Transverse colon (tissue), 4 donors: ENCODE measurements at regions not wholly inside any gene's neighbourhood (a gene's known extent, or its start where the extent isn't known, plus 50 kb on each side); places are given as distances from the start of the nearest gene placed in this dataset.
"Not testable (repeated sequence)": the region's sequence is repeated elsewhere in the genome, so short reads cannot be mapped to it uniquely, and the experiment has no call there.

ENCODE experiments used
- DNase-seq: peaks from one replicate; pipeline ENCODE4 v3.0.0-alpha.2; 2019
- H3K27ac ChIP-seq, 4 donors: fragments of 200-600 bp; sonication (generic); 2 replicates each; pipeline ENCODE4 v1.5.1; 2016 to 2018; ENCODE audit warnings: inconsistent platforms in 4 of 4
- H3K27me3 ChIP-seq: fragments of 200-600 bp; sonication (generic); 2 replicates; pipeline ENCODE4 v1.5.1; 2017; ENCODE audit warnings: inconsistent platforms
- H3K36me3 ChIP-seq, 4 donors: fragments of 200-600 bp; sonication (generic); 2 replicates each; pipeline ENCODE4 v1.5.1; 2017 to 2019; ENCODE audit warnings: inconsistent platforms in 4 of 4
- H3K4me1 ChIP-seq, 4 donors: fragments of 200-600 bp; sonication (generic); 2 replicates each; pipeline ENCODE4 v1.5.1; 2017 to 2020; ENCODE audit warnings: inconsistent platforms in 4 of 4
- H3K4me3 ChIP-seq, 4 donors: fragments of 200-600 bp; sonication (generic); 1 replicate in 1 of 4; 2 replicates in 3 of 4; pipeline versions ENCODE4 v1.5.1 to v1.6.1; 2017 to 2019; ENCODE audit warnings: inconsistent platforms in 4 of 4
- H3K9me3 ChIP-seq, 2 donors: fragments of 200-600 bp; sonication (generic); 2 replicates each; pipeline ENCODE4 v1.5.1; 2017 to 2019; ENCODE audit warnings: inconsistent platforms in 2 of 2
- EP300 ChIP-seq: sonication (generic); formaldehyde crosslinking; IDR thresholded peaks from one replicate; pipeline ENCODE4 v1.6.1; 2017; ENCODE audit warnings: antibody characterized with exemption, low read depth
- POLR2A ChIP-seq: fragments of 450-650 bp; IDR thresholded peaks from one replicate; pipeline ENCODE4 v1.6.1; 2016; ENCODE audit warnings: antibody characterized with exemption, mild to moderate bottlenecking, moderate library complexity
- POLR2AphosphoS5 ChIP-seq, 3 donors: sonication (generic); formaldehyde crosslinking; IDR thresholded peaks; one replicate each; pipeline ENCODE4 v1.6.1; 2016; ENCODE audit warnings: antibody characterized with exemption in 3 of 3
- WGBS, 2 donors: methylation state at CpG; one replicate each; pipeline ENCODE4 v1.1.5; 2018; ENCODE audit warnings: low coverage in 1 of 2; 5-methylcytosine and 5-hydroxymethylcytosine counted together
- in situ Hi-C, 4 donors: fragments of 200-750 bp; cut with MboI; loops; one replicate each; pipeline versions ENCODE4 v1.15.0 to v1.15.1; 2017; ENCODE audit warnings: low sequenced_read_pairs in 3 of 4, low pct_ligation_motif_present in 1 of 4, low pct_unique_long_range_greater_than_20kb in 1 of 4
- intact Hi-C: fragments of 100-400 bp; cut with DNase I; formaldehyde crosslinking; loops from one replicate; pipeline ENCODE4 v1.15.1; 2023; ENCODE audit warnings: low total_unique reads
- TF ChIP-seq, protein P1 (sequence below), 5 experiments: fragments of 200-600 bp in 3 of 5; fragments of 450-650 bp in 2 of 5; sonication (generic) in 3 of 5; IDR thresholded peaks; 1 replicate in 2 of 5; 2 replicates in 3 of 5; pipeline ENCODE4 v1.5.1; 2016 to 2017; ENCODE audit warnings: antibody characterized with exemption in 5 of 5, inconsistent platforms in 3 of 5, mild to moderate bottlenecking in 2 of 5, moderate library complexity in 1 of 5

DNA sequence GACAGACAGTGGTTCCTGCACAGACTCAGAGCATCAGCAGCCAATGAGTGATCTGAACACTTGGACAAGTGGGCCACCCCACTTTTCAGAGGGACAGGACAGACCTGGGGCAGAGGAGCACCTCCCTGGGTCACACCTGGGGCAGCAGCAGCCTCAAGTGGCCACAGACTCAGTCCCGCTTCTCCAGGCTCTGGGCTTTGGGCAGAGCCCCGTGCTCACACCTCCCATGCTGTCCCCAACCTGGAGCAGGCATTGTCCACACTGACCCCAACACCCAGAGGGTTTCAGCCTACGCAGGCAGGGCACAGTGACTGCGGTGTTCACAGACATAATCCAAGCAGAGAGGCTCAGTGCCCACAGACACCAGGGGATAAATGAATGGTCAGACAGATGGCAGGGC lies 135.5 kb upstream of the SFSWAP start:
- WGBS, 2 donors: 84% methylated on average over 3 of the region's 4 CpGs; no CpG with 5 or more reads in 1 of the 2 donors
- in situ Hi-C loops: no loop called here

DNA sequence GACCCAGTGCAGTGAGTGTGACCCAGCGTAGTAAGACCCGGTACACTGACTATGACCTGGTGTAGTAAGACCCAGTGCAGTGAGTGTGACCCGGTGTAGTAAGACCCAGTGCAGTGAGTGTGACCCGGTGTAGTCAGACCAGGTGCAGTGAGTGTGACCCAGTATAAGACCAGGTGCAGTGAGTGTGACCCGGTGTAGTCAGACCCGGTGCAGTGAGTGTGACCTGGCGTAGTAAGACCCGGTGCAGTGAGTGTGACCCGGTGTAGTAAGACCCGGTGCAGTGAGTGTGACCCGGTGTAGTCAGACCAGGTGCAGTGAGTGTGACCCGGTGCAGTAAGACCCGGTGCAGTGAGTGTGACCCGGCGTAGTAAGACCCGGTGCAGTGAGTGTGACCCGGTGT lies 134.2 kb upstream of the SFSWAP start:
- H3K36me3 ChIP-seq, H3K4me1 ChIP-seq, H3K9me3 ChIP-seq, DNase-seq, H3K4me3 ChIP-seq, intact Hi-C loops, H3K27ac ChIP-seq, in situ Hi-C loops: not testable (repeated sequence)
- 78 to 90% methylated on average over 2 to 17 of the region's 17 CpGs for WGBS, 2 donors
- H3K27me3 ChIP-seq: peaks cover 33% of the 10 kb centered on the region

More for the DNA sequence above, 135.5 kb upstream of the SFSWAP start:
- H3K27me3 ChIP-seq: peaks cover 38% of the 10 kb centered on the region
- H3K4me3 ChIP-seq: no peak overlapping the region
- no peaks in the 10 kb centered on the region for H3K9me3 ChIP-seq
- TF ChIP-seq, protein P1, sequence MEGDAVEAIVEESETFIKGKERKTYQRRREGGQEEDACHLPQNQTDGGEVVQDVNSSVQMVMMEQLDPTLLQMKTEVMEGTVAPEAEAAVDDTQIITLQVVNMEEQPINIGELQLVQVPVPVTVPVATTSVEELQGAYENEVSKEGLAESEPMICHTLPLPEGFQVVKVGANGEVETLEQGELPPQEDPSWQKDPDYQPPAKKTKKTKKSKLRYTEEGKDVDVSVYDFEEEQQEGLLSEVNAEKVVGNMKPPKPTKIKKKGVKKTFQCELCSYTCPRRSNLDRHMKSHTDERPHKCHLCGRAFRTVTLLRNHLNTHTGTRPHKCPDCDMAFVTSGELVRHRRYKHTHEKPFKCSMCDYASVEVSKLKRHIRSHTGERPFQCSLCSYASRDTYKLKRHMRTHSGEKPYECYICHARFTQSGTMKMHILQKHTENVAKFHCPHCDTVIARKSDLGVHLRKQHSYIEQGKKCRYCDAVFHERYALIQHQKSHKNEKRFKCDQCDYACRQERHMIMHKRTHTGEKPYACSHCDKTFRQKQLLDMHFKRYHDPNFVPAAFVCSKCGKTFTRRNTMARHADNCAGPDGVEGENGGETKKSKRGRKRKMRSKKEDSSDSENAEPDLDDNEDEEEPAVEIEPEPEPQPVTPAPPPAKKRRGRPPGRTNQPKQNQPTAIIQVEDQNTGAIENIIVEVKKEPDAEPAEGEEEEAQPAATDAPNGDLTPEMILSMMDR (IDR thresholded peaks at IDR 0.05): no peak
- no peak for TF ChIP-seq POLR2A
- TF ChIP-seq EP300: no peak
- TF ChIP-seq POLR2AphosphoS5 (IDR thresholded peaks at IDR 0.05): no peak
- DNase-seq: no peak
- no peak overlapping the region for H3K27ac ChIP-seq
- H3K36me3 ChIP-seq: no peaks in the 10 kb centered on the region
- H3K4me1 ChIP-seq: no peaks in the 10 kb centered on the region
- intact Hi-C loops: no loop called here

DNA sequence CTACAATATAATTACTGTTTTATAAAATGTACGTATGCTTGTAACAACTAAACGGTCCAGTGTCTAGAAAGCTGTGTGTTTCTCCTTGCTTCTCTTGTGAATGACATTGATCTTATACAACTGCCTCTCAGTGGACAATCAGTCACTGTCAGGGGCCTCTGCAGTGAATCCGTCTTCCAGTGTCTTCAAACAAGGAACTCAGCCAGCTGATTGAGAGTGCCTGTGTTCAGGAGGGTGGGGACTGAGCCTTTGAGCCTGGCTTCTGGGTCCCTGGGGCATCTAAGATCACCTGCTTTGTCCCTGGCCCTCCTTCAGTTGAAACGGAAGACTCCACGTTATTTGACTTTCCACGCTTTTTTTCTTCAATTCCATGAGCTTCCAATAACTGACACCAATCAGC lies 133.1 kb upstream of the SFSWAP start:
- TF ChIP-seq POLR2AphosphoS5 (IDR thresholded peaks at IDR 0.05) (no peak), EP300 (no peak), POLR2A (no peak)
- TF ChIP-seq, protein P1 (IDR thresholded peaks at IDR 0.05): no peak
- H3K9me3 ChIP-seq: no peaks in the 10 kb centered on the region
- no peaks in the 10 kb centered on the region for H3K4me1 ChIP-seq
- H3K27me3 ChIP-seq: peaks cover 25% of the 10 kb centered on the region
- DNase-seq: no peak
- intact Hi-C loops (no loop called here), in situ Hi-C loops (no loop called here)
- H3K36me3 ChIP-seq: no peaks in the 10 kb centered on the region
- no peak overlapping the region for H3K27ac ChIP-seq
- no peak overlapping the region for H3K4me3 ChIP-seq
- WGBS, 2 donors: 70 to 85% methylated on average over 5 to 6 of the region's 6 CpGs

DNA sequence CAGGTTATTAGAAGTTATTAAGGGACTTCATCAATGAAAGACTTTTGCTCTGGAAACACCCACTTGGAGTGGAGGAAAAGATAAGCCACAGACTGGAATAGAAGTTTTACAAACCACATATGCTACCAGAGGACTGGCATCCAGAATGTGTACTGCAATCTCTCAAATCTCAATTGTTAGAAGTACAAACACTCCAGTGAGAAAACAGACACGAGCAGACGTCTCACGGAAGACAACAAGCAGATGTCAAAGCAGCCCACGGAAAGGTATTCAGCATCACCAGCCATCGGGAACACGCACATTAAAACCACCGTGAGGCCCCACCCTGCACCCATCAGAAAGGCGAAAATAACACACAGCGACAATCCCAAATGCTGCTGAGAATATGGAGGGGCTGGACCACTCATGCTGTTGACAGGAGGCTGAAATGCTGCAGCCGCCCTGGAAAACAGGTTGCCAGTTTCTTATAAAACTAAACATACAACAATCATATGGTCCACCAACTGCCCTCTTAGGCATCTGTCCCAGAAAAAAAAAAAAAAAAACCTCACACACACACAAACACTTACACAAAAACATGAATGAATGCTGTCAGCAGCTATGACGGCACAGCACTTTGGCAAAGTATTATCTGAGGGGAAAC lies 131.9 kb upstream of the SFSWAP start:
- peaks cover 27% of the 10 kb centered on the region for H3K27me3 ChIP-seq
- no peaks in the 10 kb centered on the region for H3K9me3 ChIP-seq
- DNase-seq: no peak
- intact Hi-C loops (no loop called here), in situ Hi-C loops (no loop called here)
- H3K27ac ChIP-seq: no peak overlapping the region
- H3K4me3 ChIP-seq: no peak overlapping the region
- WGBS, 2 donors: 40 to 54% methylated on average over 4 to 11 of the region's 11 CpGs
- TF ChIP-seq EP300: no peak
- TF ChIP-seq, protein P1 (IDR thresholded peaks at IDR 0.05): no peak
- no peak for TF ChIP-seq POLR2A
- TF ChIP-seq POLR2AphosphoS5 (IDR thresholded peaks at IDR 0.05): no peak
- H3K36me3 ChIP-seq: no peaks in the 10 kb centered on the region
- no peaks in the 10 kb centered on the region for H3K4me1 ChIP-seq

DNA sequence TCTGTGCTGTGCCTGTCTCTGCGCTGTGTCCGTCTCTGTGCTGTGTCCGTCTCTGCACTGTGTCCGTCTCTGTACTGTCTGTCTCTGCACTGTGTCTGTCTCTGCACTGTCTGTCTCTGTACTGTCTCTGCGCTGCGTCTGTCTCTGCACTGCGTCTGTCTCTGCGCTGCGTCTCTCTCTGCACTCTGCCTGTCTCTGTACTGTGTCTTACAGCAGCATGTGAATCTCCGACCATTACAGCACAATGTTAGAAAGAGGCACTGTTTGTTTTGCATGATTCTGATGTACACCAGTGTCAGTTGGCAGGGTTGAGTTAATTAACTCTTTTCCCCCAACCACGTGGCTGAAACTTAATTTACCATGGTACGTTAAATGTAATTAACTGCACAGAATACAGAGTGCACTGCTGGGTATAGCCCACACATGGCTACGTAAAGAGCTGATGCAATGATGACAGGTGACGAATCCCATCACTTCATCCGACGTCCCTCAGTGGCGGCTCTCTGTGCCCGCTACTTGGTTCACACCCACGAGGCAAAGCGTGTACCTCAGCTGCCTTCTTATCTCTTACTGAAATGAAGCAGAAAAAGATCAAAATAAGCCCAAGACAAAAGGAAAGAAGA lies 127.7 kb upstream of the SFSWAP start:
- intact Hi-C loops: no loop called here
- Histone ChIP-seq H3K27ac (no peak overlapping the region), H3K27me3 (peaks cover 16% of the 10 kb centered on the region), H3K9me3 (no peaks in the 10 kb centered on the region), H3K4me3 (no peak overlapping the region), H3K4me1 (no peaks in the 10 kb centered on the region), H3K36me3 (no peaks in the 10 kb centered on the region)
- 72 to 78% methylated on average over 11 to 20 of the region's 20 CpGs for WGBS, 2 donors
- in situ Hi-C loops: no loop called here
- no peak for TF ChIP-seq POLR2AphosphoS5 (IDR thresholded peaks at IDR 0.05)
- no peak for TF ChIP-seq EP300
- TF ChIP-seq, protein P1 (IDR thresholded peaks at IDR 0.05): no peak
- no peak for TF ChIP-seq POLR2A
- DNase-seq: no peak
